Right renal pelvis (tissue), 4 donors: ENCODE measurements at regions not wholly inside any gene's neighbourhood (a gene's known extent, or its start where the extent isn't known, plus 50 kb on each side); places are given as distances from the start of the nearest gene placed in this dataset.
A peak's percentile ranks its signal among the peaks of the same experiment; 100 is the strongest.

Experiments used
- DNase-seq, 4 donors: peaks; one replicate each; pipeline ENCODE4 v3.0.0-alpha.2; 2013; ENCODE audit warnings: low read depth in 4 of 4, low spot score in 3 of 4, missing footprints in 1 of 4

DNA sequence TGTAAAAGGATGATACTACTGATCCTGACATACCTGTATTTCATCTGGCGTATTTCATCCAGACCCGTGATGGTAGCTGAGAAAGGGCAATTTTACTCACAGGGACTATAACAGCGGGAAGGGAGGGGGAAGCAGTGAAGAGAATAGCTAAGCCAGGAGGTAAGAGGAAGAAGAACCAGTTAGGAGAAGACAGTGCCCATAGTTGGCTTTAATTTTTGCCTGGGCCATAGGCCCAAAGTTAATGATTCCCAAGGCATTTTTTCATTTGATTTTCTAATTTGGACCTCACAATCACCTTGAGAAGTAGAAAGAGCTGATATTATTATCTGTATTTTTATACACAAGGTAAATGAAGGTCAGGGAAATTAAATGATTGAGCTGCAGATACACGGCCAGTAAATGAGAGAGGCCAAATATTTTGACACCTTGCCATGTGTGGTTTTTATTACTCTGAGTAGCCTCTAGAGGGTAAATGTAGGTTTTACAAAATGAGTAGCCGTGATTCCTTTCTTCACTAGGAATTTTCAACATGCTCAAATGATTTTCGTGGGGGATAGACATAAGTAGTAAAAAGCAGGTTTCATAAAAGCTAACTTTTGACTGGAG is 382.2 kb downstream of the FUT8 start:
- DNase-seq = no peak

DNA sequence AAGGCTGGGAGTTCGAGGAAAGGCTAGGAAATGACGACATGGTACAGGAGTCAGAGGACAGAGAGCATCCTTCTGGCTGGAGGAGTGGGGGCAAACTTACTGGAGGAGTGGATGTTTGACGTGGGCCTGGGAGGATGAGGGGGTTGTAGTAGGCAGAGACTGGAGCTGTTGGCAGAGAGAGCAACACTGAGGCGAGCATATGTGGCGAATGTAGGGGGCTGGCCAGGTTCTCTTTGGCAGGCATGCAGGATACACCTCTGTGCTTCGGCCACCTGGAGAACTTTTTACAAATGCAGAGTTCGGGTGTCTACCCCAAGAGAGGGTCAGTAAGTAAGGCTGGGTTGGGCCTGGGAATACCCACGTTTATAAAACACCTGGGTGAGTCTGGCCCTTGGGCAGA is 385.7 kb downstream of the FUT8 start:
- DNase-seq = no peak

DNA sequence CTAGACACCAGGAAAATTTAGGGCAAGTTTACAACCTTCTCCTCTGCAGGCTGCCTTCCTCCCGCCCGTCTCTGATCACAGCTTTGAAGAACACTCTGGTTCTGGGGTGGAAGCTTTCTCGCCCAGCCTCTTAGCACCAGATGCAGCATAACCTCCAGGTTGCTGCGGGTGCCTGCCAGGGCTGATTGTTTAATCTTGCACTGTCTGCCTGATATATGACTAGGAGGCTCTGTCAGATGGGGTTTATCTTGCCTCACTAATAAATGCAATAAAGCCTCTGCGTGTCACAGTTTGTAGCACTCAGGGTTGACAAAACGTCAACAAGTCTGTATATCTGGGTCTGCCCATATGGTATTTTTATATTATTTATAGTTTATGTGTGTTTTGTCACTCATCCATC is 388.2 kb downstream of the FUT8 start:
- DNase-seq = no peak

DNA sequence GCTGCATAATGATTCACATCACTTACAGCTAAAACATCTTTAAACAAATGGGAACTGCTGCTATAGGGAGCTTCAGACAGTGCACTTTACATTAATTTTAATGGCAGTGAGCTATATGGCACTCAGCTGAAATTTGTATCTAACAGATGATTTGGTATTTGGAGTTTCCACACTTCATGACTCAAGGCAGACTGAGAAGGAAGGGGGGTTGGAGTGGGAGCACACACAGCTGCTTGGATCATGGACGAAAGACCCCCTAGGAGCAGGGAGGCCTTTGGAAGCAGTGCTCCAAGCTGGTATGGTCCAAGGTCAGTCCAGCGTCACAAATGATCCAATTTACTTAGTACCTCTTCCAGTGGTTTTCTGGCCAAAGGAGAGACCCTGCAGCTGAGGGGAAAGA is 389.7 kb downstream of the FUT8 start:
- no peak for DNase-seq

- no peak for DNase-seq
Observed at GRCh38 chr14:65803885-65804284, 391.4 kb downstream of the FUT8 start.

DNA sequence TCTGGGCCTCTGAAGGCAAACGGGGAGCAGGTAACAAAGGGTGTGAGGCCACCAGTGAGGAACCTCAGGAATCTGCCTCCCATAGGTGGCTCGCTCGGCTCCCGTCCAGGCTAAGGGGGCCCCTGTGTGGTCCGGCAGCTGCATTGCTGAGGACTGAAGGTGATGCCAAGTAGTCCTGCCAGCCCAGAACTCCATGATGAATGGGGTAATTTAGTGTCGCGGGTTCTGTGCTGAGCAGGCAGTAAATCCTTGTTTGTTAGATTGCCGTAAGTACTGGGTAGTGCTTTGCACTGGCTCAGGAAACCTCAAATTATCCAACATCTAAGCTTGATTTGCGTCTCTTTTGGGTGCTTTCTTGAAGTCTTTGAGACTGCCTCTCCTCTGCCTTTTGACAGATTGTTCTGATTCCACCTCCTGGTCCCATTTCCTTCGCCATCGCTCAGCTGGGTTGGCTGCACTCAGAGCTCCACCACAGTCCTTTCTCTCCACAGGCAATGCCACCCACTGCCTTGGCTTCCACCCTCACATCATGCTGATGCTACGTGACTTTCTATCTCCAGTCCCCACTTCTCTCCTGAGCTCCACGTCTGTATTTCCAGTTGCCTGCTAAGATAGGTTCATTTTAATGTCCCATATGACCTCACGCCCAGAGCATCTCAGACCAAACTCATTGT is 392.0 kb downstream of the FUT8 start:
- DNase-seq = no peak

DNA sequence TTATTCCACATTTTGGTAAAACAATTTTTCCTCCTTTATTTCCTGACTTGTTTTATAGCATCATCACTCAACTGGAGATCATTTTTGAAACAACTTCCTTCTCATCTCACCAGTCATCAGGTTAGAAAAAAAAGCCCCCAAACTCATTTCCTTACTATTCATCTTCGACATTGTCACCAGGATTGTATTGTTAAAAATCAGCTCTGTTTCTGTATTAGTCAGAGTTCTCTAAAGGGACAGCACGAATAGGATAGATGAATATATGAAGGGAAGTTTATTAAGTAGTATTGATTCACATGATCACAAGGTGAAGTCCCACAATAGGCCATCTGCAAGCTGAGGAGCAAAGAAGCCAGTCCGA is 392.6 kb downstream of the FUT8 start:
- DNase-seq = no peak

DNA sequence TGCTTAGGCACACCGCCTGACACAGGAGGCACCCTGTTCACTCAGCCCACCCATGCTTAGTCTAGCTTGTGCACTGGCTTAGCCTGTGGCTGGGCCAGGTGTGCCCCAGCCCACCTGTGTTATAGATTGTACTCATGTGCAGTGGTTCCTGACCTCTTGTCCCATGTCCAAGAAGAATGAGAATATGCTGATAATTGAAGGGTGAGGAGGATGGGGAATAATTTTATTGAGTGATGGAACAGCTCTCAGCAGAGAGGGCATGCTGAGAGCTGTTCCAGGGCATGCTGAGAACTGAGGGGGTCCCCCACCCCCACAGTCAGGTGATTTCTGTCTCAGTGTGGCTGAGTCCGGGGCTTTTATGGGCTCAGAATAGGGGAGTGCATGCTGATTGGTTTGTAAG is 395.9 kb downstream of the FUT8 start:
- DNase-seq = no peak

DNA sequence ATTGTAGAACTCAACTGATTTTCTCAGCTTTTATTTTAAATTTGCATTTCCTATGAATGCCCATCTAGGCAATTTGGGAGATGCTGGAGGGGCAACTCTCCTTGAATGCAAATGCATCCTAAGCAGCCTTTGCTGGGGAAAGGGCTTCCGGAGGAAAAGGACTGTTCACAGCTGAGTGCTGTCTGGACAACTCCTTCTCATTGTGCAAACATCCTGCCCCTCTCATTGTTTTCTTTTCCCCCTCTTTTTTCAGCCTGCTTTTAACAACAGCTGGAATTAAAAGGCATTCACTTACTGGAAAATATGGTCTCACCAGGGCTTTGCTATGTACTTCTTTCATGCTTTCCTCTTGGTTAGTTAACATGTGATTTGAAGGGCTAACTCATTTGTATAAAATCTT is 397.8 kb downstream of the FUT8 start:
- no peak for DNase-seq

DNA sequence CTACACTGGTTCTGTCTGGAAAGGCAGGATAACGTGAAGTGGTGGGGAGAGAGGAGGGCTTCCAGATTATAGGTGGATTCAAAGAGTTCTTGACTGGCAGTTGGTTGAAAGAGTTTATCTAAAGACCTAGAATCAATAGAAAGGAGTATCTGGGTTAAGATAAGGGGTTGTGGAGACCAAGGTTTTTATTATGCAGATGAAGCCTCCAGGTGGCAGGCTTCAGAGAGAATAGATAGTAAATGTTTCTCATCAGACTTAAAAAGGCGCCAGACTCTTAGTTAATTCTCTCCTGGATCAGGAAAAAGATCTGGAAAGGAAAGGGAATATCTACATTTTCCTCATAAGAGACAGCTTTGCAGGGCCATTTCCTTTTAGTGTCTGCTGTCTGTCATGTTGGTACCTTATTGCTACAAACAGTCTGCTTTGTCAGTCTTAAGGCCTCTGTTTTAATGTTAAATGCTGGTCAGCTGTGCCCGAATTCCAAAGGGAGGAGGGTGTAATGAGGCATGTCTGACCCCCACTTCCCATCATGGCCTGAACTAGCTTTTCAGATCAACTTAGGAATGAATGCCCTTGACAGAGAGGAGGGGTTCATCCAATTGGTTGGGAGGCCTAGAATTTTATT is 401.3 kb downstream of the FUT8 start:
- no peak for DNase-seq

GRCh38 chr14:65815127-65815526 is 402.6 kb downstream of the FUT8 start:
- no peak for DNase-seq

DNA sequence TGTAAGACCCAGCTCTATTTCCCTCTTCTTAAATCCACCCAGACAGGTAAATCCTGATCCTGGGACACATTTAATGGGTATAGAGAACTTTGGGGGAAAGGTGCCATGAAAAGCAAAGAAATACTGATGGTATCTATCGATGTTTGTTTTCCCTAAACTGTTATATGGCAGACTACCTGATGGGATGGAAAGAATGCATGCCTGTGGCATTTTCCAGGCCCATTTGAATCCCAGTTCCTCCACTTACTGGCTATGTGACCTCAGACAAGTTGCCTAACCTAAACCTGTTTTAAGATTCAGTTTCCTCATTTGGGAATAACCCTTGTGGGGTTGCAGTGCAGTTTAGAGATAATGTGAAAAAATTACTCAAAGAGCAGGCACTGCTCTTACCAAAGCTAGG is 404.5 kb downstream of the FUT8 start:
- no peak for DNase-seq

DNA sequence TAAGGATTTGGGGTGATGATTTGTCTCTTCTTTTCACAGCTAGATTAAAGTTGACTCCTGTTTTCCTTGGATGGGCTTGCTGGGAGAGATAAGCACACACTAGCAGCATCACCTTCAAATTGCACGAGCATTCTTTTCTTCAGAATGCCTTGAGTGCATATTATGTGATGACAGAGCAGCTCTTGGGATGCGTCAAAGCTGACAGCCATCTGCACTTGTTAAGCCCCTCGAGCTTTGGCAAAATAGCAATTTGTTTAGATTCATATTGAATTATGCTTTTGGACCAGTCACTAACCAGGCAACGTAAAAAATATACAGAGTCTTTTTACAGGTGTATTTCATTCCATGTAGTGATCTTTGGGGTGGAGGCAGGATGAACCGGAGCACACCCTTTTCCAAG is 407.0 kb downstream of the FUT8 start:
- DNase-seq = no peak

- DNase-seq = no peak
Observed at GRCh38 chr14:65821224-65821753, 408.8 kb downstream of the FUT8 start.

GRCh38 chr14:65824285-65824977 is 411.9 kb downstream of the FUT8 start:
- DNase-seq = peak in 3 of 4 donors; percentile 16 to 34 (median 27)

DNA sequence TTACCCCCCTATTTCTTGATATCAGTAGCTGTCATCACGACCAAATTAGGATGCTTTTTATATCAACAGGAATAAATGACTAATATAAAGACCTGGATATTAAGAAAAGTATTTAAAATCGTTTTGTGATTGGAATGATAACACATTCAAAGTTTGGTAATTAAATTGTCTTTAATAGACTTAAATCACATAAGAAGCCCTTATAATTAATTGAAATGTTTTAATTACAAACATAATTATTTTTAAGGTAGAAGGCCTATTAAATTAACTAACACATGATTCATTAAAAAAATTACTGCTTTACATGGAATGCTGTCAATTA is 412.4 kb downstream of the FUT8 start:
- DNase-seq = no peak

GRCh38 chr14:65826946-65827345 is 414.4 kb downstream of the FUT8 start:
- no peak for DNase-seq

DNA sequence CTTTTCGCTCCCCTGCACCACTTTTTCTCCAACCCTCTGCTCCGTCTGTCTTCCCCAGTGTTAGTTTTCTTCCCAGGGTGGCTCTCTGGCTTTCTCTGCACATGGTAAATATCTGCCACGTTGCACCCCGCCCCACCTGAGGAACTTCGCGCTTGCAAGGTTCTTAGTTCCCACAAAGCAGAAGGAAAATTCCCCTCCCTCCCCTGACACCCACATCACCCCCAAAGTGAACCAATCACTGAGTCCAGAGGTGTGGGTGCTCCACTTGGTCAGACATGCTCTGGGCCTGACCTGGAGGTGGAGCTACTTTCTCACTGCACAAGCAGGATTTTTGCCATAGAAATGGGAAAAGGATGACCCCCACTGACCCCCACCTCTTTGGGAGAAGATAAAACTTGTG is 415.0 kb downstream of the FUT8 start:
- DNase-seq = no peak

DNA sequence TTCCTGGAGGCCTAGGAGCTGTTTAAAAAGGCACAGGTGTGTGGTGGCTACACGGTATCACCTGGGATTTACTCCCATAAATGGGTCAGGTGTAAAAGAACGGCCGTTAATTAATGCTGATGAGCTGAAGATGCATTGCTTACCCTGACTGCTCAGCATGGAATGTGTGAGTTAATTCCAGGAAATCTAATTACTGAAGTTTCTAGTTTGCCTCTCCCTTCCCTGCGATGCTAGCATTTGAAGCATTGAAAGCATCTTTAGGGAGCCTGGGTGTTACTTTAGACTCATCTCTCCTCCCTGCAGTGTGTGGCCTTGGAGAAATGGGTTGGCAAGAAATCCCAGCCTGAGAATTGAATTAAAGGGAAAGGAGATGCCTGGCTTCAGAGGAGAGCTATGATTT is 415.9 kb downstream of the FUT8 start:
- no peak for DNase-seq

DNA sequence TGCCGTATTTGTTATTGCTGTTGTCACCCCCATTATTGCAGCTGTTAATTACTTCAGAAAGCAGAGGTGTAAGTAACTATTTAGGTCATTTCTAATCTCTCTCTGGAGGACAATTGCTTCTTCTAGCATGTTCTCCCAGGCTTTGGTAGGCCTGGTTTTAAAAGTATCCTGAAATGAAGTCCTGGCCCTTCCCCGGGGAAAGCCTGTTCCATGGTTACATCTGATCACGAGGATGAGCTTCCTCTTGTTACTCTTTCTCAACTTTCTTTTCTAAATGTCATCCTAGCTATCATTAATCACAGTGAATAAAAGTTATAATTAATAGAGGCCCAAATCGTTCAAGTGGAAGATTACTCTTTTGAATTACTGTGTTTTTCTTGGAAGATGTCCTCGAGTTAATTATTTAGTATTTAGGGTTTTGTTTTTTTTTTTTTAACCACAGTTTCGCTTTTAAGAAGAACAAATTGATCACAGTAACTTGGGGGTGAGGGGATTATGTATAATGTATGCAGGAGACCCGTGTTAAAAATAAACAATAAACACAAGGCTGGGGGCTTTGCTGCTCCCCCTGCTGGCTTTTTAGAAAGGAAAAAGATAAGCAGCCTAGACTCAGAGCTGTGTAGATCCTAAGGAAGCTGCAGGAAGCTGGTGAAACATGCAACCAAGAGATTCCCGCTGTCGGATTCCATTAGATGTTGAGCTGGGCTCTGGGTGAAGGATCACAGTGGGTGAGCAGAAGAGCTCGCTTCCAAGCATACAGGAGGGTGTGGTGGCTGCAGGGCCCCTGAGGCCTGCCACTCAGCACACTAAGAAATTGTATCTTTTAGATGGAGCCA is 420.1 kb downstream of the FUT8 start:
- DNase-seq = peak; percentile 14 to 27 (median 16)
